ENCODE measurements at regions not wholly inside any gene's neighbourhood (a gene's known extent, or its start where the extent isn't known, plus 50 kb on each side); places are given as distances from the start of the nearest gene placed in this dataset.

- DNase-seq = no peak
Observed at GRCh38 chr3:14273901-14274611, 95.4 kb downstream of the LSM3 start.

GRCh38 chr3:14274612-14274936, 96.0 kb downstream of the LSM3 start:
- no peak for DNase-seq

- DNase-seq = no peak
Observed at GRCh38 chr3:14274999-14275961, 96.7 kb downstream of the LSM3 start.

GRCh38 chr3:14275962-14276909, 97.6 kb downstream of the LSM3 start:
- no peak for DNase-seq

- no peak for DNase-seq
Observed at GRCh38 chr3:14277557-14277956, 98.9 kb downstream of the LSM3 start.

- DNase-seq = no peak
Observed at GRCh38 chr3:14278265-14278798, 99.7 kb downstream of the LSM3 start.

GRCh38 chr3:14278799-14279625, 100.4 kb downstream of the LSM3 start:
- no peak for DNase-seq

- DNase-seq = no peak
Observed at GRCh38 chr3:14279626-14280061, 101.0 kb downstream of the LSM3 start.

- DNase-seq = no peak
Observed at GRCh38 chr3:14280326-14280725, 101.7 kb downstream of the LSM3 start.

GRCh38 chr3:14281053-14281452, 102.4 kb downstream of the LSM3 start:
- DNase-seq = no peak

- no peak for DNase-seq
Observed at GRCh38 chr3:14282001-14282705, 103.5 kb downstream of the LSM3 start.

- no peak for DNase-seq
Observed at GRCh38 chr3:14282706-14283075, 104.1 kb downstream of the LSM3 start.

GRCh38 chr3:14283092-14283812, 104.6 kb downstream of the LSM3 start:
- no peak for DNase-seq

- no peak for DNase-seq
Observed at GRCh38 chr3:14283813-14284438, 105.3 kb downstream of the LSM3 start.

- no peak for DNase-seq
Observed at GRCh38 chr3:14284694-14285547, 106.3 kb downstream of the LSM3 start.

- no peak for DNase-seq
Observed at GRCh38 chr3:14285548-14285925, 106.9 kb downstream of the LSM3 start.

- no peak for DNase-seq
Observed at GRCh38 chr3:14286887-14287500, 108.4 kb downstream of the LSM3 start.

- no peak for DNase-seq
Observed at GRCh38 chr3:14288177-14288788, 109.7 kb downstream of the LSM3 start.
